GM12878 (cell line): ENCODE measurements at regions not wholly inside any gene's neighbourhood (a gene's known extent, or its start where the extent isn't known, plus 50 kb on each side); places are given as distances from the start of the nearest gene placed in this dataset.

Experiments
- ATAC-seq: fragments of 200-7000 bp; cut with Tn5 transposase; 3 replicates; pipeline ENCODE4 v1.9.1; 2020; ENCODE audit warnings: mild to moderate bottlenecking, moderate library complexity
- BruUV-seq: library from RNA; stranded (reverse); fragments of 400-500 nt; replicated peaks from 2 replicates; lab custom pipeline; 2021; lab: Mats Ljungman, UMichigan
- CTCF ChIA-PET: fragments of 300-600 bp; sonication (Branson Sonifier 250); formaldehyde crosslinking; extraction: SDS; loops from one replicate; lab custom pipeline; 2021; ENCODE audit warnings: inconsistent platforms; lab: Yijun Ruan, JAX
- POLR2A ChIA-PET: fragments of 350-600 bp; formaldehyde crosslinking; extraction: SDS; loops from one replicate; lab custom pipeline; 2021; ENCODE audit warnings: inconsistent platforms; lab: Charles Lee
- RAD21 ChIA-PET: fragments of 300-600 bp; sonication (Branson Sonifier 250); formaldehyde crosslinking; loops from one replicate; lab custom pipeline; 2023; ENCODE audit warnings: antibody characterized with exemption; ENCODE audit not compliant: unreplicated experiment; lab: Charles Lee
- SMC1A ChIA-PET: fragments of 300-600 bp; sonication (Branson Sonifier 250); formaldehyde crosslinking; loops from one replicate; lab custom pipeline; 2023; ENCODE audit not compliant: unreplicated experiment, uncharacterized antibody; lab: Charles Lee
- DNase-seq: peaks from one replicate; pipeline ENCODE4 v3.0.0-alpha.2; 2011; ENCODE audit warnings: low read depth, low spot score
- FAIRE-seq: peaks from 3 replicates; lab custom pipeline; 2011; peaks lifted over from hg19 to GRCh38; lab: Jason Lieb, UNC
- H2AFZ ChIP-seq: 2 replicates; pipeline ENCODE4 v1.6.0; 2011; ENCODE audit warnings: low read depth, low read length, control low read depth; ENCODE audit not compliant: control insufficient read depth
- H3K27ac ChIP-seq: 2 replicates; pipeline ENCODE4 v1.5.1; 2011; ENCODE audit warnings: control low read depth; ENCODE audit not compliant: control insufficient read depth, insufficient read depth
- H3K27me3 ChIP-seq, 2 experiments: replicated peaks in 1 of 2; 2 replicates each; pipeline versions ENCODE4 v1.6.0 to v1.6.1; 2011; ENCODE audit warnings: low read length in 1 of 2; ENCODE audit not compliant: control insufficient read depth in 2 of 2, insufficient read depth in 2 of 2
- H3K36me3 ChIP-seq, 2 experiments: 2 replicates each; pipeline ENCODE4 v1.5.1; 2011; ENCODE audit warnings: low read length in 1 of 2; ENCODE audit not compliant: control insufficient read depth in 2 of 2, insufficient read depth in 2 of 2
- H3K4me1 ChIP-seq: 2 replicates; pipeline ENCODE4 v1.6.1; 2011; ENCODE audit warnings: mild to moderate bottlenecking, low read length, moderate library complexity, mixed read lengths; ENCODE audit not compliant: control insufficient read depth, insufficient read depth
- H3K4me2 ChIP-seq: 2 replicates; pipeline ENCODE4 v1.6.0; 2011; ENCODE audit warnings: control low read depth; ENCODE audit not compliant: control insufficient read depth, insufficient read depth
- H3K4me3 ChIP-seq: fragments of 200-600 bp; sonication (generic); 2 replicates; pipeline ENCODE4 v1.5.1; 2016
- H3K79me2 ChIP-seq: 2 replicates; pipeline ENCODE4 v1.6.0; 2011; ENCODE audit warnings: low read length; ENCODE audit not compliant: control insufficient read depth, insufficient read depth
- H3K9ac ChIP-seq: 2 replicates; pipeline ENCODE4 v1.8.0; 2011; ENCODE audit warnings: low read length, control low read depth, mixed read lengths; ENCODE audit not compliant: control insufficient read depth, insufficient read depth
- H3K9me3 ChIP-seq: replicated peaks from 3 replicates; pipeline ENCODE4 v1.5.1; 2011; ENCODE audit warnings: mild to moderate bottlenecking, low read length; ENCODE audit not compliant: control insufficient read depth, insufficient read depth
- H4K20me1 ChIP-seq: 2 replicates; pipeline ENCODE4 v1.6.0; 2011; ENCODE audit not compliant: control insufficient read depth, insufficient read depth
- BACH1 ChIP-seq: fragments of 450-650 bp; IDR thresholded peaks from 2 replicates; pipeline ENCODE4 v1.6.1; 2017; ENCODE audit warnings: mild to moderate bottlenecking, borderline replicate concordance
- CREM ChIP-seq: IDR thresholded peaks from 2 replicates; pipeline ENCODE4 v1.6.1; 2014; ENCODE audit warnings: antibody characterized with exemption, low read depth
- RAD21 ChIP-seq: IDR thresholded peaks from 2 replicates; pipeline ENCODE4 v1.6.1; 2011; ENCODE audit warnings: mild to moderate bottlenecking, low read depth, low read length, moderate library complexity; ENCODE audit not compliant: insufficient read depth
- ZNF687 ChIP-seq: fragments of 450-650 bp; IDR thresholded peaks from 2 replicates; pipeline ENCODE4 v1.6.1; 2017; ENCODE audit warnings: mild to moderate bottlenecking, moderate library complexity
- WGBS: methylation state at CpG from one replicate; pipeline ENCODE4 v1.1.6; 2016; ENCODE audit warnings: low lambda C conversion rate; ENCODE audit not compliant: insufficient replicate concordance, insufficient coverage; ENCODE audit errors: missing lambda C conversion rate; 5-methylcytosine and 5-hydroxymethylcytosine counted together
- in situ Hi-C: fragments of 300-500 bp; cut with MboI; formaldehyde crosslinking; loops from 9 replicates; pipeline ENCODE4 v1.14.3; 2018; ENCODE audit warnings: mixed read lengths
- intact Hi-C: fragments of 100-400 bp; cut with micrococcal nuclease; formaldehyde crosslinking; loops from one replicate; pipeline ENCODE4 v1.14.2; 2022; ENCODE audit not compliant: unreplicated experiment

GRCh38 chr2:7131261-7131660 is 214.0 kb downstream of the RNF144A start:
- intact Hi-C loops (no loop called here), in situ Hi-C loops (no loop called here)
- Histone ChIP-seq H3K4me3 (no peak overlapping the region), H2AFZ (no peak overlapping the region), H3K9ac (no peak overlapping the region), H3K27ac (no peak overlapping the region), H4K20me1 (no peaks in the 10 kb centered on the region), H3K4me1 (no peaks in the 10 kb centered on the region), H3K9me3 (no peaks in the 10 kb centered on the region), H3K36me3 (no peaks in the 10 kb centered on the region), H3K4me2 (no peak overlapping the region), H3K27me3 (no peaks in the 10 kb centered on the region), H3K79me2 (no peaks in the 10 kb centered on the region)
- FAIRE-seq: no peak
- ChIA-PET CTCF (interaction anchor here (1.0 to 2.5 kb wide), 2 partner anchors 12 to 15 kb away, joined by 4 to 5 read pairs; no protein-coding TSS in a partner anchor), POLR2A (no interaction called here), SMC1A (interaction anchor here (1.0 to 1.6 kb wide), 2 partner anchors 13 to 16 kb away, joined by 3 to 4 read pairs; no protein-coding TSS in a partner anchor), RAD21 (no interaction called here)
- WGBS: 8% methylated on average over 5 of the region's 5 CpGs
- TF ChIP-seq RAD21: no peak
- no peak for TF ChIP-seq CREM
- TF ChIP-seq ZNF687: no peak
- TF ChIP-seq BACH1: no peak
- BruUV-seq: no TSS peak
- no peak for DNase-seq
- no peak for ATAC-seq
